ENCODE measurements at regions not wholly inside any gene's neighbourhood (a gene's known extent, or its start where the extent isn't known, plus 50 kb on each side); places are given as distances from the start of the nearest gene placed in this dataset.

GRCh38 chr9:31629292-31629691, 755.2 kb upstream of the ACO1 start:
- Histone ChIP-seq H3K9ac (ENCODE audit: control insufficient read depth, insufficient read depth, low read length) (no peak overlapping the region), H3K36me3 (ENCODE audit: control insufficient read depth in 2 of 2, insufficient read depth in 2 of 2, low read length in 1 of 2) (no peaks in the 10 kb centered on the region), H3K4me2 (ENCODE audit: control insufficient read depth, insufficient read depth) (no peak overlapping the region), H3K9me3 (replicated peaks; ENCODE audit: control insufficient read depth, insufficient read depth, low read length) (no peaks in the 10 kb centered on the region), H3K79me2 (ENCODE audit: control insufficient read depth, insufficient read depth, low read length) (no peaks in the 10 kb centered on the region), H3K27ac (ENCODE audit: control insufficient read depth, insufficient read depth) (no peak overlapping the region), H3K27me3 (replicated peaks in 1 of 2; ENCODE audit: control insufficient read depth in 2 of 2, insufficient read depth in 2 of 2, low read length in 1 of 2) (no peaks in the 10 kb centered on the region), H2AFZ (ENCODE audit: control insufficient read depth, low read depth, low read length) (no peak overlapping the region), H3K4me3 (no peak overlapping the region), H4K20me1 (ENCODE audit: control insufficient read depth, insufficient read depth) (no peaks in the 10 kb centered on the region), H3K4me1 (ENCODE audit: control insufficient read depth, insufficient read depth, low read length) (no peaks in the 10 kb centered on the region)
- in situ Hi-C loops (cut with MboI) = no loop called here
- DNase-seq (ENCODE audit: low read depth, low spot score) (no peak), ATAC-seq (no peak), FAIRE-seq (no peak)
- ChIA-PET RAD21 (ENCODE audit: unreplicated experiment) (no interaction called here), CTCF (no interaction called here), POLR2A (no interaction called here), SMC1A (ENCODE audit: uncharacterized antibody, unreplicated experiment) (interaction anchor here (2.2 kb wide), 1 partner anchor 11 kb away, joined by 6 read pairs; no protein-coding TSS in a partner anchor)
- BruUV-seq (replicated peaks) = no TSS peak
- intact Hi-C loops (cut with micrococcal nuclease; ENCODE audit: unreplicated experiment) = no loop called here
- TF ChIP-seq BRCA1 (IDR thresholded peaks at IDR 0.05; ENCODE audit: low read depth, low read length) = no peak
- TF ChIP-seq MXI1 (IDR thresholded peaks at IDR 0.05; ENCODE audit: low read depth, low read length) = no peak
- TF ChIP-seq ASH2L (IDR thresholded peaks at IDR 0.05; ENCODE audit: borderline replicate concordance, low read depth) = no peak
- TF ChIP-seq IRF5 (IDR thresholded peaks at IDR 0.05; ENCODE audit: borderline replicate concordance) = no peak
- TF ChIP-seq FOXK2 (IDR thresholded peaks at IDR 0.05) = no peak
- TF ChIP-seq CREB1 (IDR thresholded peaks at IDR 0.05; ENCODE audit: low read depth) = no peak

GRCh38 chr9:31637265-31637664, 747.2 kb upstream of the ACO1 start:
- SMC1A ChIA-PET (ENCODE audit: uncharacterized antibody, unreplicated experiment) = interaction anchor here (1.1 kb wide), 1 partner anchor 19 kb away, joined by 3 read pairs; no protein-coding TSS in a partner anchor
- POLR2A ChIA-PET = interaction anchor here (0.6 kb wide), 1 partner anchor 1391 kb away, joined by 5 read pairs; no protein-coding TSS in a partner anchor
- no peak overlapping the region for H3K27ac ChIP-seq (ENCODE audit: control insufficient read depth, insufficient read depth)
- H3K79me2 ChIP-seq (ENCODE audit: control insufficient read depth, insufficient read depth, low read length) = no peaks in the 10 kb centered on the region
- no TSS peak for BruUV-seq (replicated peaks)
- no peak for TF ChIP-seq CEBPZ (IDR thresholded peaks at IDR 0.05; ENCODE audit: low read depth, low read length)
- no peak for TF ChIP-seq GABPA (IDR thresholded peaks at IDR 0.05; ENCODE audit: low read depth)
- CTCF ChIA-PET = no interaction called here
- H3K4me2 ChIP-seq (ENCODE audit: control insufficient read depth, insufficient read depth) = no peak overlapping the region
- H3K9ac ChIP-seq (ENCODE audit: control insufficient read depth, insufficient read depth, low read length) = no peak overlapping the region
- no peak overlapping the region for H3K4me3 ChIP-seq
- H4K20me1 ChIP-seq (ENCODE audit: control insufficient read depth, insufficient read depth) = no peaks in the 10 kb centered on the region
- ATAC-seq (no peak), DNase-seq (ENCODE audit: low read depth, low spot score) (no peak), FAIRE-seq (no peak)
- 4% methylated on average over 2 of the region's 2 CpGs for WGBS (ENCODE audit: insufficient coverage, insufficient replicate concordance, low lambda C conversion rate, missing lambda C conversion rate)
- H2AFZ ChIP-seq (ENCODE audit: control insufficient read depth, low read depth, low read length) = no peak overlapping the region
- H3K36me3 ChIP-seq (ENCODE audit: control insufficient read depth in 2 of 2, insufficient read depth in 2 of 2, low read length in 1 of 2) = no peaks in the 10 kb centered on the region
- RAD21 ChIA-PET (ENCODE audit: unreplicated experiment) = no interaction called here
- H3K9me3 ChIP-seq (replicated peaks; ENCODE audit: control insufficient read depth, insufficient read depth, low read length) = no peaks in the 10 kb centered on the region
- in situ Hi-C loops (cut with MboI) (no loop called here), intact Hi-C loops (cut with micrococcal nuclease; ENCODE audit: unreplicated experiment) (no loop called here)
- H3K4me1 ChIP-seq (ENCODE audit: control insufficient read depth, insufficient read depth, low read length) = no peaks in the 10 kb centered on the region
- H3K27me3 ChIP-seq (replicated peaks in 1 of 2; ENCODE audit: control insufficient read depth in 2 of 2, insufficient read depth in 2 of 2, low read length in 1 of 2) = no peaks in the 10 kb centered on the region
